ENCODE measurements at regions not wholly inside any gene's neighbourhood (a gene's known extent, or its start where the extent isn't known, plus 50 kb on each side); places are given as distances from the start of the nearest gene placed in this dataset.
"Not testable (repeated sequence)": the region's sequence is repeated elsewhere in the genome, so short reads cannot be mapped to it uniquely, and the experiment has no call there.

GRCh38 chr1:228611707-228612106 is 123.6 kb upstream of the RHOU start:
- not testable (repeated sequence) for DNase-seq

GRCh38 chr1:228622002-228622716 is 113.1 kb upstream of the RHOU start:
- DNase-seq: not testable (repeated sequence)

- not testable (repeated sequence) for DNase-seq
These were observed 108.8 kb upstream of the RHOU start for GRCh38 chr1:228626481-228626880.

GRCh38 chr1:228632858-228633257 is 102.4 kb upstream of the RHOU start:
- not testable (repeated sequence) for DNase-seq

GRCh38 chr1:228635304-228635703 is 100.0 kb upstream of the RHOU start:
- DNase-seq: not testable (repeated sequence)

- not testable (repeated sequence) for DNase-seq
These were observed 97.8 kb upstream of the RHOU start for GRCh38 chr1:228637529-228637928.

- no peak for DNase-seq
These were observed 88.4 kb upstream of the RHOU start for GRCh38 chr1:228646717-228647522.

GRCh38 chr1:228647523-228648444 is 87.5 kb upstream of the RHOU start:
- peak; percentile 8 for DNase-seq

GRCh38 chr1:228648647-228649383 is 86.5 kb upstream of the RHOU start:
- DNase-seq: no peak

GRCh38 chr1:228650141-228650540 is 85.1 kb upstream of the RHOU start:
- DNase-seq: no peak

GRCh38 chr1:228650946-228651345 is 84.3 kb upstream of the RHOU start:
- DNase-seq: no peak

- no peak for DNase-seq
These were observed 83.2 kb upstream of the RHOU start for GRCh38 chr1:228652116-228652515.

GRCh38 chr1:228653057-228653456 is 82.2 kb upstream of the RHOU start:
- DNase-seq: not testable (repeated sequence)

- no peak for DNase-seq
These were observed 81.5 kb upstream of the RHOU start for GRCh38 chr1:228653748-228654147.

- DNase-seq: no peak
These were observed 79.4 kb upstream of the RHOU start for GRCh38 chr1:228655796-228656394.

GRCh38 chr1:228662007-228662689 is 73.1 kb upstream of the RHOU start:
- not testable (repeated sequence) for DNase-seq

- DNase-seq: peak; percentile 2
These were observed 70.8 kb upstream of the RHOU start for GRCh38 chr1:228664399-228664914.

- no peak for DNase-seq
These were observed 68.3 kb upstream of the RHOU start for GRCh38 chr1:228666686-228667623.

- DNase-seq: no peak
These were observed 66.6 kb upstream of the RHOU start for GRCh38 chr1:228668553-228669241.
